HL-60 (cell line): ENCODE measurements at regions not wholly inside any gene's neighbourhood (a gene's known extent, or its start where the extent isn't known, plus 50 kb on each side); places are given as distances from the start of the nearest gene placed in this dataset.

ENCODE experiments used
- GABPA ChIP-seq: IDR thresholded peaks from 2 replicates; pipeline ENCODE4 v1.6.1; 2012; ENCODE audit warnings: low read depth
- TF ChIP-seq, protein P1 (sequence below): IDR thresholded peaks from one replicate; pipeline ENCODE4 v1.5.1; 2011; ENCODE audit warnings: low read length, control low read depth, inconsistent platforms; ENCODE audit not compliant: insufficient read depth

DNA sequence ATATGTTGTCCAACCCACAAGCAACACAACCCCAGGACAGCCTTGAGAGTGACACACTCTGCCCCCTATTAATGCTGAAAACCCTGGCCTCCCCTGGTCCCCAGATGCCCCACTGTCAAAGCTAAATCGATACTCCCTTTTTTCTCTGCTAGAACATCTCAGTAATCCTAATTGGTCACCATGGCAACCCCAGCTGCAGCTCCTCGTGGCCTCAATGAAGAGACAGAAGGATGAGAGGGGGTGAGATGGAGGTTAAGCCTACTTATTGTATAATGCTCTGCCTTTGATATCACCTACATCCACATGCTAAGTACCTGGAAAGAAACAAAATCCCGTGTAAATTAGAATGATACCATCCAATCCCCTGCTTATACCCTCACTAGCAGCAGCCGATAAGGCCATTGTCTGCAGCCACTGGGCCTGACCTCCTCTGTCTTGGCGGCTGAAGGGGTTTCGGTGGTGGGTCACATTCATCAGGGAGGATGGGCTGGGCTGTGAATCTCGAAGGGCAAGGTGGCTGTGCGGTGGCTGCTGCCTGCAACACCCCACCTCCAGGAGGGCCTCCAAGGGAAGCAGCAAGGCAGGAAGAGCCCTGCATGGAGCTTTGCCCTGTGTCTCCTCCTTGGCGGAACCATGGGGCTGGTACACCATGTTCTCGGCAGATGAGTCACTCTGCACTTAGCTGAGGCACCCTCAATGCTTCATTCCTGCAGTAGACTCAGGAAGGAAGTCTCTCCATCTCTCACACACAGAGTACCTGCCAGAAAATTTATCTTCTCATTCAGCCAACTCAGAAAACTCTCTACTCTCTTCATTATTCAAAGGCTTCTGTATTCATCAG lies 399.5 kb downstream of the BUD13 start:
- TF ChIP-seq, protein P1, sequence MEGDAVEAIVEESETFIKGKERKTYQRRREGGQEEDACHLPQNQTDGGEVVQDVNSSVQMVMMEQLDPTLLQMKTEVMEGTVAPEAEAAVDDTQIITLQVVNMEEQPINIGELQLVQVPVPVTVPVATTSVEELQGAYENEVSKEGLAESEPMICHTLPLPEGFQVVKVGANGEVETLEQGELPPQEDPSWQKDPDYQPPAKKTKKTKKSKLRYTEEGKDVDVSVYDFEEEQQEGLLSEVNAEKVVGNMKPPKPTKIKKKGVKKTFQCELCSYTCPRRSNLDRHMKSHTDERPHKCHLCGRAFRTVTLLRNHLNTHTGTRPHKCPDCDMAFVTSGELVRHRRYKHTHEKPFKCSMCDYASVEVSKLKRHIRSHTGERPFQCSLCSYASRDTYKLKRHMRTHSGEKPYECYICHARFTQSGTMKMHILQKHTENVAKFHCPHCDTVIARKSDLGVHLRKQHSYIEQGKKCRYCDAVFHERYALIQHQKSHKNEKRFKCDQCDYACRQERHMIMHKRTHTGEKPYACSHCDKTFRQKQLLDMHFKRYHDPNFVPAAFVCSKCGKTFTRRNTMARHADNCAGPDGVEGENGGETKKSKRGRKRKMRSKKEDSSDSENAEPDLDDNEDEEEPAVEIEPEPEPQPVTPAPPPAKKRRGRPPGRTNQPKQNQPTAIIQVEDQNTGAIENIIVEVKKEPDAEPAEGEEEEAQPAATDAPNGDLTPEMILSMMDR: no peak
- no peak for TF ChIP-seq GABPA
